ENCODE measurements at regions not wholly inside any gene's neighbourhood (a gene's known extent, or its start where the extent isn't known, plus 50 kb on each side); places are given as distances from the start of the nearest gene placed in this dataset.

GRCh38 chr10:35835545-35835944 lies 193.4 kb upstream of the FZD8 start:
- H3K36me3 Mint-ChIP-seq = no peaks in the 10 kb centered on the region
- no peaks in the 10 kb centered on the region for H3K4me1 ChIP-seq (ENCODE audit: control insufficient read depth in 1 of 2, insufficient read depth in 2 of 2, low read length in 2 of 2)
- no peaks in the 10 kb centered on the region for H3K4me1 Mint-ChIP-seq
- H3K27me3 Mint-ChIP-seq (ENCODE audit: low read depth in 3 of 3) = no peaks in the 10 kb centered on the region
- intact Hi-C loops (cut with micrococcal nuclease) = no loop called here
- H3K27ac Mint-ChIP-seq = no peak overlapping the region
- no peak overlapping the region for H2AFZ ChIP-seq (ENCODE audit: insufficient read depth, low read depth, low read length, poor library complexity, severe bottlenecking)
- TF ChIP-seq CTCF (IDR thresholded peaks at IDR 0.05) = no peak
- no peaks in the 10 kb centered on the region for H3K27me3 ChIP-seq (ENCODE audit: control insufficient read depth in 2 of 2, insufficient read depth in 2 of 2, low read length in 2 of 2)
- no peaks in the 10 kb centered on the region for H3K36me3 ChIP-seq (replicated peaks in 1 of 2; ENCODE audit: control insufficient read depth in 1 of 2, insufficient read depth in 2 of 2, low read length in 2 of 2)
- H4K20me1 ChIP-seq (ENCODE audit: insufficient read depth, low read length) = no peaks in the 10 kb centered on the region
- H3K27ac ChIP-seq (ENCODE audit: low read depth in 1 of 2, low read length in 2 of 2) = no peak overlapping the region
- peaks cover 4 to 9% of the 10 kb centered on the region in 2 donors for H3K9me3 ChIP-seq (replicated peaks in 1 of 2; ENCODE audit: control insufficient read depth in 1 of 2, insufficient read depth in 1 of 2, low read length in 2 of 2)
- no peak overlapping the region for H3K4me3 ChIP-seq (replicated peaks in 1 of 3; ENCODE audit: low read depth in 2 of 3, low read length in 3 of 3)
- no peaks in the 10 kb centered on the region for H3K79me2 ChIP-seq (ENCODE audit: insufficient read depth, low read length)
- no peak for DNase-seq
- H3K4me2 ChIP-seq (replicated peaks; ENCODE audit: extremely low read depth, low read length, poor library complexity, severe bottlenecking) = no peak overlapping the region
- peaks cover 2 to 14% (median 8%) of the 10 kb centered on the region in 7 donors for H3K9me3 Mint-ChIP-seq
- no peak overlapping the region for H3K4me3 Mint-ChIP-seq
- WGBS (ENCODE audit: insufficient coverage) = 86% methylated on average over 1 of the region's 3 CpGs
- H3K9ac ChIP-seq (ENCODE audit: insufficient read depth, low read length, poor library complexity, severe bottlenecking) = no peak overlapping the region

- H3K27ac Mint-ChIP-seq = no peak overlapping the region
- 95% methylated on average over 8 of the region's 10 CpGs for WGBS (ENCODE audit: insufficient coverage)
- H3K27me3 Mint-ChIP-seq (ENCODE audit: low read depth in 3 of 3) = no peaks in the 10 kb centered on the region
Observed at GRCh38 chr10:35834877-35835494, 192.9 kb upstream of the FZD8 start.

More at GRCh38 chr10:35834877-35835494, 192.9 kb upstream of the FZD8 start:
- H3K9me3 Mint-ChIP-seq = peaks cover 2 to 14% (median 8%) of the 10 kb centered on the region in 7 donors
- H3K9me3 ChIP-seq (replicated peaks in 1 of 2; ENCODE audit: control insufficient read depth in 1 of 2, insufficient read depth in 1 of 2, low read length in 2 of 2) = peaks cover 0 to 10% of the 10 kb centered on the region in 2 donors
- no peak for TF ChIP-seq CTCF (IDR thresholded peaks at IDR 0.05)
- H3K4me3 Mint-ChIP-seq = no peak overlapping the region
- no peaks in the 10 kb centered on the region for H3K79me2 ChIP-seq (ENCODE audit: insufficient read depth, low read length)
- DNase-seq = no peak
- no peaks in the 10 kb centered on the region for H3K4me1 ChIP-seq (ENCODE audit: control insufficient read depth in 1 of 2, insufficient read depth in 2 of 2, low read length in 2 of 2)
- no peak overlapping the region for H3K9ac ChIP-seq (ENCODE audit: insufficient read depth, low read length, poor library complexity, severe bottlenecking)
- H3K27me3 ChIP-seq (ENCODE audit: control insufficient read depth in 2 of 2, insufficient read depth in 2 of 2, low read length in 2 of 2) = no peaks in the 10 kb centered on the region
- intact Hi-C loops (cut with micrococcal nuclease) = no loop called here
- no peaks in the 10 kb centered on the region for H3K36me3 Mint-ChIP-seq
- no peak overlapping the region for H3K4me3 ChIP-seq (replicated peaks in 1 of 3; ENCODE audit: low read depth in 2 of 3, low read length in 3 of 3)
- H3K27ac ChIP-seq (ENCODE audit: low read depth in 1 of 2, low read length in 2 of 2) = no peak overlapping the region
- H3K4me1 Mint-ChIP-seq = no peaks in the 10 kb centered on the region
- no peaks in the 10 kb centered on the region for H4K20me1 ChIP-seq (ENCODE audit: insufficient read depth, low read length)
- H3K36me3 ChIP-seq (replicated peaks in 1 of 2; ENCODE audit: control insufficient read depth in 1 of 2, insufficient read depth in 2 of 2, low read length in 2 of 2) = no peaks in the 10 kb centered on the region
- no peak overlapping the region for H2AFZ ChIP-seq (ENCODE audit: insufficient read depth, low read depth, low read length, poor library complexity, severe bottlenecking)
- H3K4me2 ChIP-seq (replicated peaks; ENCODE audit: extremely low read depth, low read length, poor library complexity, severe bottlenecking) = no peak overlapping the region
